Hepatocyte (in vitro differentiated cells): ENCODE measurements at regions not wholly inside any gene's neighbourhood (a gene's known extent, or its start where the extent isn't known, plus 50 kb on each side); places are given as distances from the start of the nearest gene placed in this dataset.

Experiments used
- DNase-seq: peaks from one replicate; pipeline ENCODE4 v3.0.0-alpha.2; 2016; ENCODE audit warnings: low spot score
- H2AFZ ChIP-seq: fragments of 200-600 bp; sonication (generic); 2 replicates; pipeline ENCODE4 v1.6.0; 2016; ENCODE audit warnings: antibody characterized with exemption, mild to moderate bottlenecking
- H3K27ac ChIP-seq: fragments of 200-600 bp; sonication (generic); 2 replicates; pipeline ENCODE4 v1.5.1; 2016; ENCODE audit warnings: mild to moderate bottlenecking
- H3K27me3 ChIP-seq: fragments of 200-600 bp; sonication (generic); 2 replicates; pipeline ENCODE4 v1.6.1; 2016
- H3K36me3 ChIP-seq: fragments of 200-600 bp; sonication (generic); replicated peaks from 2 replicates; pipeline ENCODE4 v1.5.1; 2016; ENCODE audit warnings: low read depth; ENCODE audit not compliant: insufficient read depth
- H3K4me1 ChIP-seq: fragments of 200-600 bp; sonication (generic); 2 replicates; pipeline ENCODE4 v1.5.1; 2016; ENCODE audit warnings: mild to moderate bottlenecking, moderate library complexity; ENCODE audit not compliant: insufficient read depth
- H3K4me2 ChIP-seq: fragments of 200-600 bp; sonication (generic); 2 replicates; pipeline ENCODE4 v1.6.0; 2016
- H3K4me3 ChIP-seq: fragments of 200-600 bp; sonication (generic); 2 replicates; pipeline ENCODE4 v1.5.1; 2016; ENCODE audit warnings: mild to moderate bottlenecking
- H3K79me2 ChIP-seq: fragments of 200-600 bp; sonication (generic); 2 replicates; pipeline ENCODE4 v1.6.0; 2017; ENCODE audit warnings: mild to moderate bottlenecking
- H3K9me2 ChIP-seq: fragments of 200-600 bp; sonication (generic); replicated peaks from 2 replicates; pipeline ENCODE4 v1.6.0; 2017; ENCODE audit warnings: mild to moderate bottlenecking; ENCODE audit not compliant: insufficient read depth
- H3K9me3 ChIP-seq: fragments of 200-600 bp; sonication (generic); 2 replicates; pipeline ENCODE4 v1.5.1; 2016; ENCODE audit warnings: low read depth, mild to moderate bottlenecking
- H4K20me1 ChIP-seq: fragments of 200-600 bp; sonication (generic); 2 replicates; pipeline ENCODE4 v1.6.0; 2016; ENCODE audit warnings: mild to moderate bottlenecking; ENCODE audit not compliant: insufficient read depth, poor library complexity, severe bottlenecking
- CTCF ChIP-seq: fragments of 200-600 bp; sonication (generic); IDR thresholded peaks from 2 replicates; pipeline ENCODE4 v1.5.1; 2016; ENCODE audit warnings: antibody characterized with exemption, mild to moderate bottlenecking; ENCODE audit not compliant: poor library complexity
- EZH2 ChIP-seq: fragments of 200-600 bp; sonication (generic); IDR thresholded peaks from 2 replicates; pipeline ENCODE4 v1.6.1; 2016; ENCODE audit warnings: antibody characterized with exemption, mild to moderate bottlenecking, borderline replicate concordance
- EZH2phosphoT487 ChIP-seq: fragments of 200-600 bp; sonication (generic); IDR thresholded peaks from one replicate; pipeline ENCODE4 v1.6.1; 2018; ENCODE audit warnings: antibody characterized with exemption, mild to moderate bottlenecking, low read depth, moderate library complexity; ENCODE audit not compliant: unreplicated experiment, severe bottlenecking
- WGBS: methylation state at CpG from one replicate; pipeline ENCODE4 v1.1.6; 2016; ENCODE audit warnings: low lambda C conversion rate; ENCODE audit errors: missing lambda C conversion rate; 5-methylcytosine and 5-hydroxymethylcytosine counted together

GRCh38 chr2:237150186-237150585 is 64.5 kb downstream of the COPS8 start:
- Histone ChIP-seq H3K36me3 (no peaks in the 10 kb centered on the region), H3K27me3 (no peaks in the 10 kb centered on the region), H3K4me2 (no peak overlapping the region), H3K4me3 (no peak overlapping the region), H3K9me3 (peaks cover 11% of the 10 kb centered on the region), H3K27ac (no peak overlapping the region), H2AFZ (no peak overlapping the region), H3K9me2 (no peaks in the 10 kb centered on the region), H4K20me1 (no peaks in the 10 kb centered on the region), H3K79me2 (no peaks in the 10 kb centered on the region), H3K4me1 (peaks cover 4% of the 10 kb centered on the region)
- WGBS, result 89% methylated on average over 1 of the region's 1 CpG
- no peak for TF ChIP-seq CTCF
- no peak for TF ChIP-seq EZH2phosphoT487
- no peak for TF ChIP-seq EZH2
- DNase-seq, result no peak

GRCh38 chr2:237150831-237151375 is 65.2 kb downstream of the COPS8 start:
- Histone ChIP-seq H3K4me2 (no peak overlapping the region), H3K9me2 (no peaks in the 10 kb centered on the region), H3K27me3 (no peaks in the 10 kb centered on the region), H3K27ac (no peak overlapping the region), H3K36me3 (no peaks in the 10 kb centered on the region), H3K79me2 (no peaks in the 10 kb centered on the region), H3K9me3 (peaks cover 11% of the 10 kb centered on the region), H4K20me1 (no peaks in the 10 kb centered on the region), H3K4me3 (no peak overlapping the region), H2AFZ (no peak overlapping the region), H3K4me1 (peaks cover 8% of the 10 kb centered on the region)
- 94% methylated on average over 6 of the region's 6 CpGs for WGBS
- DNase-seq, result no peak
- TF ChIP-seq EZH2phosphoT487 (no peak), EZH2 (no peak), CTCF (no peak)

GRCh38 chr2:237152361-237152760 is 66.7 kb downstream of the COPS8 start:
- WGBS, result 73% methylated on average over 9 of the region's 9 CpGs
- H2AFZ ChIP-seq, result no peak overlapping the region
- no peak for TF ChIP-seq EZH2phosphoT487
- TF ChIP-seq EZH2, result no peak
- TF ChIP-seq CTCF, result no peak

GRCh38 chr2:237153181-237153580 is 67.5 kb downstream of the COPS8 start:
- H3K9me3 ChIP-seq, result no peaks in the 10 kb centered on the region
- H3K27ac ChIP-seq, result no peak overlapping the region
- H3K27me3 ChIP-seq, result no peaks in the 10 kb centered on the region
- no peaks in the 10 kb centered on the region for H3K9me2 ChIP-seq
- 91% methylated on average over 6 of the region's 6 CpGs for WGBS
- no peak for DNase-seq
- no peak overlapping the region for H3K4me2 ChIP-seq
- no peak overlapping the region for H2AFZ ChIP-seq
- TF ChIP-seq EZH2phosphoT487 (no peak), EZH2 (no peak), CTCF (no peak)
- no peaks in the 10 kb centered on the region for H3K79me2 ChIP-seq
- peaks cover 16% of the 10 kb centered on the region for H3K4me1 ChIP-seq
- H4K20me1 ChIP-seq, result no peaks in the 10 kb centered on the region
- no peak overlapping the region for H3K4me3 ChIP-seq
- H3K36me3 ChIP-seq, result no peaks in the 10 kb centered on the region

More at GRCh38 chr2:237152361-237152760, 66.7 kb downstream of the COPS8 start:
- H3K4me1 ChIP-seq, result peaks cover 16% of the 10 kb centered on the region
- H3K9me2 ChIP-seq, result no peaks in the 10 kb centered on the region
- H3K4me2 ChIP-seq, result no peak overlapping the region
- H3K27ac ChIP-seq, result no peak overlapping the region
- H3K4me3 ChIP-seq, result no peak overlapping the region
- H3K9me3 ChIP-seq, result peaks cover 7% of the 10 kb centered on the region
- no peaks in the 10 kb centered on the region for H3K36me3 ChIP-seq
- H3K27me3 ChIP-seq, result no peaks in the 10 kb centered on the region
- no peaks in the 10 kb centered on the region for H3K79me2 ChIP-seq
- H4K20me1 ChIP-seq, result no peaks in the 10 kb centered on the region
- no peak for DNase-seq
